RWPE1 (cell line): ENCODE measurements at regions not wholly inside any gene's neighbourhood (a gene's known extent, or its start where the extent isn't known, plus 50 kb on each side); places are given as distances from the start of the nearest gene placed in this dataset.

Experiments used
- CTCF ChIA-PET: fragments of 350-600 bp; sonication (Branson Sonifier 250); formaldehyde crosslinking; extraction: SDS; loops from one replicate; lab custom pipeline; 2021; lab: Yijun Ruan, JAX
- POLR2A ChIA-PET: fragments of 400-600 bp; formaldehyde crosslinking; extraction: SDS; loops from one replicate; lab custom pipeline; 2020; ENCODE audit warnings: antibody characterized with exemption; ENCODE audit not compliant: low non-redundant PET; lab: Yijun Ruan, JAX
- DNase-seq: peaks from one replicate; pipeline ENCODE4 v3.0.0; 2012; ENCODE audit warnings: low spot score
- H3K27ac ChIP-seq: fragments of 450-650 bp; 2 replicates; pipeline ENCODE4 v1.5.1; 2017
- TF ChIP-seq, protein P1 (sequence below): fragments of 450-650 bp; conservative IDR thresholded peaks from 2 replicates; pipeline ENCODE4 v1.5.1; 2017; ENCODE audit warnings: low read depth, mild to moderate bottlenecking

DNA sequence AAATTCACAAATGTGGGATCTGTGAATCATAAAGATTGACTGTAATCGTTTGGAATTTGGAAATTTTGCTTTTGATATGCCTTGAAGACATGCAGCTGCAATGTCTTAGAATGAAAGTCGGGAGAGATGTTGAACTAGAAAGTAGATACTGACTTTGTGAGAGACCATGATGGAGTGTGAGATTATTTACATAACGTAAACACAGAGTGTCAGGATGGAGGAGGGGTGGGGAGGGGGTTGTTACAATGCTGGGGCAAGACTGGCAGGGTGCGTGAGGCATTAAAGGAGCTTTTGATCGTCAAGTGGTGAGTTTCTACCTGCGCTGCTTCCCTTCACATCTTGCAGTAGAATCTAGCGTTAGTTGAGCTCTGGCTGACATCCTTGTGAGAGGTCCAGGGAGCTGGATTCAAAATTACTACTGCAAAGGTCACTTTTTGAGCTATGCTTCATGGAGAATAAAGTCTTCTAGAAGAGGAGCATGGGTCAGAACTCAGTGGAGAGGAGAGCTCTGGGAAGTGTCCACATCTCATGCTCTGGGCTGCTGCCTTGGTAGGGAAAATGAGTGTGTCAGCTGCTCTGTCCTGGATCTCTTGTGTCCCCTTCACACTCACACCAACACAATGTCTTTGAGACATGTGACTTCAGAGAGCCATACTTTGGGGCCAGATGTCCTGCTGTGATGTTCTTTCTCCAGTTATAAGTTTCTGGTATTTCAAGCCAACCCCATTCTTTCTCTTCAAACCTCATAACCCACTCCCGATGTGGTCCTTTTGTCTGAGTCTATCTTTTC lies 105.2 kb upstream of the CITED2 start:
- no peak overlapping the region for H3K27ac ChIP-seq
- ChIA-PET CTCF (no interaction called here), POLR2A (no interaction called here)
- DNase-seq, result no peak
- TF ChIP-seq, protein P1, sequence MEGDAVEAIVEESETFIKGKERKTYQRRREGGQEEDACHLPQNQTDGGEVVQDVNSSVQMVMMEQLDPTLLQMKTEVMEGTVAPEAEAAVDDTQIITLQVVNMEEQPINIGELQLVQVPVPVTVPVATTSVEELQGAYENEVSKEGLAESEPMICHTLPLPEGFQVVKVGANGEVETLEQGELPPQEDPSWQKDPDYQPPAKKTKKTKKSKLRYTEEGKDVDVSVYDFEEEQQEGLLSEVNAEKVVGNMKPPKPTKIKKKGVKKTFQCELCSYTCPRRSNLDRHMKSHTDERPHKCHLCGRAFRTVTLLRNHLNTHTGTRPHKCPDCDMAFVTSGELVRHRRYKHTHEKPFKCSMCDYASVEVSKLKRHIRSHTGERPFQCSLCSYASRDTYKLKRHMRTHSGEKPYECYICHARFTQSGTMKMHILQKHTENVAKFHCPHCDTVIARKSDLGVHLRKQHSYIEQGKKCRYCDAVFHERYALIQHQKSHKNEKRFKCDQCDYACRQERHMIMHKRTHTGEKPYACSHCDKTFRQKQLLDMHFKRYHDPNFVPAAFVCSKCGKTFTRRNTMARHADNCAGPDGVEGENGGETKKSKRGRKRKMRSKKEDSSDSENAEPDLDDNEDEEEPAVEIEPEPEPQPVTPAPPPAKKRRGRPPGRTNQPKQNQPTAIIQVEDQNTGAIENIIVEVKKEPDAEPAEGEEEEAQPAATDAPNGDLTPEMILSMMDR, result no peak

DNA sequence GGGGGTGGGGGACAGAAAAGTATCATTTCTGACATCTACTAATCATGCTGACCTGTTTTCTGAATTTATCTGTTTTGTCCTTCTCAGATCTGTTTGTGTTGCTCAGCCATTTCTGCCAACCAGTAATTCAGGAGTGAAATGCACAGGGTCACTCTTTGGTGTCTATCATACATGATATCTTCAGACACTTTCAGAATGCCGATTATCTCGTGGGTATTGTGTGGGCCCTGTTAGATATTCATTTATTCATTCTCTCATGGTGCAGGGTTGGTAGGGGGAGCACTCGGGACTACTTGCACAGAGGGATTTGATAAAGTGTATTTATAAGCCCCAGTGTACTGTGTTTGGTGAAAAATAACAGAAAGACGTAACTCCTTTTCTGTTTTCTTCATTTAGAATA lies 101.2 kb upstream of the CITED2 start:
- H3K27ac ChIP-seq, result no peak overlapping the region
- CTCF ChIA-PET, result no interaction called here
- POLR2A ChIA-PET, result no interaction called here
- no peak for DNase-seq
- TF ChIP-seq, protein P1, result no peak

DNA sequence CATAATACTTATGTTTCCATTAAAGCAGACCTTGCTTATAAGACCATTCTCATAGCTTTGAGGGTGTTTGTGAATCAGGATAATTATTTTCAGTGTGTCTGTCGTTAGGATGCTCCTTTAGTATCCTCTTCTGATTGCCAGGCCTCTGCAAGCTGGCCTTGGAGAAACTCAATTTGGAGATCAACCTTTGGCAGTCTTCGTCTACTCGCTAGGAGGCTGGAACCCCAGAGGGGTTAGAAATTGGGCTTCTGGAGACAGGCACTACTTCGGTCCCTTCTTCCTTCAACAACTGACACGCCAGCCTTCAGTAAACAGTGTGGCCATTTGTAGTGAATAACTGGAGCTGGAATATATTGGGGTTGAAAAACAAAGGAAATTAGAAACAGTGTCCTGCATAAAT lies 100.8 kb upstream of the CITED2 start:
- DNase-seq, result no peak
- CTCF ChIA-PET, result no interaction called here
- H3K27ac ChIP-seq, result no peak overlapping the region
- POLR2A ChIA-PET, result no interaction called here
- TF ChIP-seq, protein P1, result no peak

DNA sequence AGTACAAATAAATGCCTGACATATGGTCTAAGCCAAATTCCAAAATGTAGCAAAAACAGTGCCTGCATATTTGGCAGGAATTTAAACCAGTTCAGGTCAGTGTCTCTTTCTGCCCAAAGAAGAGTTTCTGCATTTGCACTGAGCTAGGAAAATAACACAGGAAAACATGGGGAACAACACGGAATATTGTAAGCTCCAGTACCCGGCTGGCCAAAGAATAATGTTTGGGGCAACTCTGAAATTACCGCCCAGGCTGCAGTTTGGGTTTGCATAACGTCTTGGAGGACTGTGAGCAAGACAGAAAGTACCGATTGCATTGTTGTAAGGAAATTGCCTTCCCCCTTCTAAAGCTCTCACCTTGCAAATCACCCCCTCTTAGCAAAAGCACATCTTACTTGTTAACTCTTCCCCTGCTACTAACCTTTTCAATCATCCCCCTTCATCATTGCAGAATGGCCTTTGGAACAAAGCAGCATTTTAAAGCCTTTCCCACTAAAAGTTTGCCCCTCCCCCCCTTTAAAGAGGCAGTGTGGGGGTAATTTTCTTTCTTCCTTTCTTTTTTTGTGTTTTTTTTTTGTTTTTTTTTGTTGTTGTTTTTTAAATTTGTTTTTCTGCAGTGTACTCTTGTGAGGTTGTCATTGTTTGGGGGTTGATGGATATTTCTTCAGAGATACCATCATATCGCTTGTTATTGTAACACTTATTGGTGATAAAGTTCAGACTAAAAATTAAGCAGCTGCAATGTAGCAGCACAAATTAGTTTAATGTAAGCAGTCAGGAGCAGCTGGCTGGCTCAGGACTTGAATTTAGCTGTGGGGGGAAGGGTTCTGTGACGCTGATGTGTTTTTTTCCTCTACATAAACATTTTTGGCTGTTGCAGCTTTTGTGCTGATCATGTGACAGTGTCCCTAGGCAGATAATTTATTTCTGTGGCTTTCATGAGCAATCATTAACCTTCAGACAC lies 100.0 kb upstream of the CITED2 start:
- POLR2A ChIA-PET, result no interaction called here
- DNase-seq, result no peak
- TF ChIP-seq, protein P1, result no peak
- no peak overlapping the region for H3K27ac ChIP-seq
- CTCF ChIA-PET, result interaction anchor here (0.9 kb wide), 1 partner anchor 121 kb away, joined by 3 read pairs; no protein-coding TSS in a partner anchor

DNA sequence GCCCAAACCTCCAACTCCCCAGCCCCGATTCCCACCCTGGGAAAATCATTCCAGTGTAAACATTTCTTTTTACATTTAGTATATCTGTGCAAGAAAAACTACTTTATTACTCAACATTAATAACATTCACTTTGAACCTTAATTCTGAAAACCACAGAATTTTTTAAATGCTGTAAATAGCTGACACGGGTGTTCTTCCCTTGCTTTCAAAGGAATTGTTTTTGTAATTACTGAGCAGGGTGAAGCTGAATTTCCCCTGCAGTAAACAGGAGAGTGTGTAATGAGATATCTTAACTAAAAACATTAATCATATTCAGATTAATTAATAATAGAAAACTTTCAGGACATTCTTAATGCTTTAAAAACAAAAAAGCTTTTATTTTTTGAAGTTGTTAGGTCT lies 99.3 kb upstream of the CITED2 start:
- TF ChIP-seq, protein P1, result no peak
- ChIA-PET CTCF (interaction anchor here (0.9 kb wide), 1 partner anchor 122 kb away, joined by 3 read pairs; no protein-coding TSS in a partner anchor), POLR2A (no interaction called here)
- no peak overlapping the region for H3K27ac ChIP-seq
- DNase-seq, result no peak

DNA sequence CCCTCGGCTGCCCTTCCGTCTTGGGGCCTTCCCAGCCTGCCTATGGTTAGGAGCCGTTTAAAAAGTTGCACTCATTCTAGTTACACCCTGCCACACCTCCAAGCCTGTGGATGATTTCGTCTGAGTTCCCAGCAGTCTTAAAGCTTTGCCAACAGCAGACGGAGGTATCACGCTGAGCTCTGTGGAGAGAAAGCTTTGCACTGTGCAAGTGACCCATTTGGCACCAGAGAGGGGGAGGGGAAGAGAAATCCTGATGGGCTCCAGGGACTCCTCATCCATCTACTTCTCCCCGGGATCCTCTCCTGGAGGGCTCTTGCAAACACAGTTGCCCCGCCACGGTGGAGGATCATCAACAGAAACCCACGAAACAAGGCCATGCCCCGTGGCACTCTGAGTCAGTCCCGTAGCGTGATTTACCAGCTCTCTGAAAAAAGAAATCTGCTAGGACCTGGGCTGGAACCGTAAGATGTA lies 98.8 kb upstream of the CITED2 start:
- TF ChIP-seq, protein P1, result no peak
- CTCF ChIA-PET, result interaction anchor here (0.9 kb wide), 1 partner anchor 122 kb away, joined by 3 read pairs; no protein-coding TSS in a partner anchor
- DNase-seq, result no peak
- no peak overlapping the region for H3K27ac ChIP-seq
- POLR2A ChIA-PET, result no interaction called here
